NCI-H2171 (cell line): ENCODE measurements at regions not wholly inside any gene's neighbourhood (a gene's known extent, or its start where the extent isn't known, plus 50 kb on each side); places are given as distances from the start of the nearest gene placed in this dataset.

Source experiments
- DNase-seq: peaks from one replicate; lab custom pipeline; 2025; lab: John Stamatoyannopoulos, UW

DNA sequence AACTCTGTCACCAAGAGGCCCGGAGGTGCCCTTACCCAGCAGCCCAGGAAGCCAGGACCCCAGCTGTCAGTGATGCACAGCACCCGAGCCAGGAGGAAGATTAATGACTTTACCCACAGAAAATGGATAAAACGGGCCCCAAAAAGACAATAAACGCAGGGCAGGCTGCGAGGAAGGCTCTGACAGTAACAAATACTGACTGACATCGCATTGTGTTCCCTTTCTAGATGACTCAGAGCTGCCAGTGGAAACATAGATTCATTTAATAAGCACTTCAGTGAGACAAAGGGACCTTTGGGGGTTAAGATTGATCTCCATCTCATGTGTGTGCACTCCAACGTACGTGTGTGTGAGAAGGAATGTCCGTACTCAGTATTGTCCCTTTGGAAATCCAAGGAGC is 225.3 kb upstream of the PPP2R3A start:
- no peak for DNase-seq

DNA sequence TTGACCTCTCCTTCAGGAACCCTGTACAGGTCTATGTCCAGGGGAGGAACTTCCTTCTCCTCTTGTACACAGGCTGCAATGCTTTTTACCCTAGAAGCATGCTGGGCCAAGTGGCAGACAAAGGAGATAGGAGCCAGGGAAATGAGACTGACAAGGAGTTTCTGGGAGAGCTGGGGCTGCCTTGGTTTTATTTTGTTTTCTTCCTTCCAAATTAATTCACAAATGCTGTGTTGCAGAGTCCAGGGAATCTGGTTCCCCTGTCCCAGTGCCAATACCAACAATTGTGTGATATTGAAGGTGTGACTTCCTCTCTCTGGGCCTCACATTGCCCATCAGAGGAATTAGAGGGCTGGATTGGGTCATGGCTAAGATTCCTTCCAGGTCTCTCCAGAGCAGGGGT is 224.8 kb upstream of the PPP2R3A start:
- no peak for DNase-seq

DNA sequence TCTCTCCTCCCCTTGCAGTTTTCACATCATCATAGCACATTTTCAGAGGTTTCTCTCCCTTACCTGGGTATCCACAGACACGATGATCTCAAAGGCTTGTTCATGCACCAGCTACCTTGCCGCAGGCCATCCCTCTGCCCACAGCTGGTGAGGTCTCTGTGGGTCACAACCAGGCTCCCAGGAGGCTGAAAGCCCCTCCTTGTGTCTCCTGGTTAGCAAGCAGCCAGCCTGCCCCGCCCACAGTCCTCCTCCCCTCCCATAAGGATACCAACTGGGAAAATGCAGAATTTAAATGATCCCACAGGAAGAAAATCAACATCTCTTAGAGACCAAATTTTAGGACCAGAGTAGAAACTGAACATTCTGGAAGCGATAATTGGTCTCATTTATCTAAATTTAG is 213.5 kb upstream of the PPP2R3A start:
- no peak for DNase-seq

DNA sequence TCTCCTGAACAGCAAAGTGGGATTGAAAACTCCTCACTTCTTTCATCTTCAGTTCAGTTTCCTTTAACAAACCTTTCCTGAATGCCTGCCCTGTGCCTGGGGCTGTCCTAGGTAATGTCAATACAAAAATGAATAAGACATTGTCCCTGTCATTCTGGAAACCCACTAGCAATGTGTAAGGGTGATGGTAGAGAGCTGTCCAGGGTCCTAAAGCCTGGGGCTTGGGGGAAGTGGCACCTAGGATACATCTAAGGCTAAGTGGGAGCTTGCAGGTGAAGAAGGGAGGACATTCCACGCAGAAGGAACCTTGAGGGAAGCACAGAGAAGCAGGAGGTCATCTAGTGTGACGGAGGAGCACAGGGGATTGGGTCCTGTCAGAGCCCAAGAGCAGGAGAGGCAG is 212.7 kb upstream of the PPP2R3A start:
- DNase-seq: no peak

DNA sequence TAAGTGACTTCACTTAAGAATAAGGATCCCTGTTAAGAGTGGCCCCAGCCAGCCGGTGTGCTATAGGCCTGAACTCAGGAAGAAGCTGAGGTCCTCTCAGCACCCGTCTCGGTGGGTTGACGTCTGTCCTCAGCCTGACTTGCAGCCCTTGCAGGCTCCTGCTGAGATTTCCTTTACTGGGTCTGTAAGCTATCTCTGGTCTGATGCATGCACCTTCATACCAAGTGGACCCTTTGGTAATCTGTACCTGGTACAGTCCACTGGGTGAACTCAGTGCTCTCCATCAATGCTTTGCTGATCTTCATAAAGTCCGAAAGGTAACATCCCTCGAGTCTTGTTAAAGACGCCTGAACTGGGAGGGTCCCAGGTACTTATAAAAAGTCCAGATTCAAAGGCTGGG is 212.0 kb upstream of the PPP2R3A start:
- no peak for DNase-seq

DNA sequence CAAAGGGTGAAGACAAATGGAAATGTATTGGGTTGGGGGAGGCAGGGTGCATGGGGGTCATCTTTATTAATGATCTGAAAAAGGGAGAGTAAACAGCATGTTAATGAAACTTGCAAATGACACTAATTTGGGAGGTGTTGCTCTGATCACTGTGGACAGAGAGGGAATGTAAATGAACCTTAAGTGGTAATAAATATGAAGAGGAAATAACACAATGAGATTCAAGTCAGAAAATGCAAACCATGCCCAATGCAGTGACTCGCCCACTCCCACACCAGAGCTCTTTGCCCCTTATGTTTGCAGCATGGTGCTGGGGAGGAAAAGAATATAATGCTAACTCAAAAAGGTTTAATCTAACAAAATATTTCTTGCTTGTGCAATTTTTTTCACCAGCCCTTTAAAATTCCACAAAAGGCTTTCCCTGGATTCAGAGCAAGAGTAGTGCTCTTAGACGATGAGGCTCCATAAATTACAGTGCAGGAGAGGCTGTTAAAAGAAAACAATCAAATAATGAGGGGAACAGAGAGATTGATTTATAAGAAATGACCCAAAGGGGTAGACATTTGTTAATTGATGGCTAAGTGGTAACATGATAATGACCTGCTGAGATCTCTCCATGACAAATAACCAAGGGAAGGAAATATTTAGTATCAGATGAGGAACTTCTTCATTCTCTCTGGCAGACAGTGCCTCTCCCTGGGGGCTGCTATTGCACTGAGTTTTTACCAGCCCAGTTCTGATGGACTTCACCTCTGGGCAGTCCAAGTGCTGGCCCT is 210.0 kb upstream of the PPP2R3A start:
- DNase-seq: no peak

DNA sequence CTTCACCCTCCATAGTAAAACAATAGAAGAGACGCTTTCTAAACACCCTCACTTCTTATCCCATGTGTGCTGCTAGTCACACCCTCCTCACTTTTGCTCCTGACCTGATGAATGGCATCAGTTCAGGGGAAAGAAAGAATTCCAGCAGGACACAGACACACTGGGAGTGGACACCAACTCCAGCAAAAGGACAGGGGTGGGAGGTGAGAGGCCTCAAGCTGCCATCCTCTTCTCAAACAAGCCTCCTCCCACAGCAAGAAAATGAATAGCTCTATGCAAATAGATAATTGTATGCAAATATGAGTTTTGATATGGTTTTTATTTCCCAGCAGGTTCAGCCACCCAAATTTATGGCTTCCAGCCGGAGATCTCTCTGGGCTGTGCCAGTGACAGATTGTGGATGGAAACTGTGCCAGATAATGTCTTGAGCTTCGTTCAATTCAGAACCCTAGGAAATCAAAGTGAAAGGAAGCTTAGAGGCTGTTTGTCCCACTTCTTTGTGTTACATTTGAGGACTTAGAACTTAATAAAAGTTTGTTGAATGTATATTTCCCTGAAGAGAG is 209.3 kb upstream of the PPP2R3A start:
- no peak for DNase-seq

DNA sequence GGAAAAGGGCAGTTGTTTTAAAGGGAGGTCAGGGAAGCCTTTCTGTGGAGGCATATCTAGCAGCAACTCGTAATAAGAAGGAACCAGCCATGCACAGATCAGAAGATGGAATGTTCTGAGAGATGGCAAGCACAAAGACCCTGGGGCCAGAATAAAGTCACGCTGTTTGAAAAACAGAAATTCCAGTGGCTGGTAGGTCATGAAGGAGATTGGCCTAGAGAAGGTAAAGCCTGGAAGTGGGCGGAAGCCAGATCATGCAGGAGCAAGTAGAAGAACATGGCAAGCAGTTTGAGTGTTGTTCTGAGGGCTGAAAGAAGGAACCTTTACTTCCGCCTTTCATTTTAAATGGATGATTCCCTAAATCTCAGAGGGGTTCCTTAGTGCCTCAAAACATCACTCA is 208.1 kb upstream of the PPP2R3A start:
- DNase-seq: no peak

DNA sequence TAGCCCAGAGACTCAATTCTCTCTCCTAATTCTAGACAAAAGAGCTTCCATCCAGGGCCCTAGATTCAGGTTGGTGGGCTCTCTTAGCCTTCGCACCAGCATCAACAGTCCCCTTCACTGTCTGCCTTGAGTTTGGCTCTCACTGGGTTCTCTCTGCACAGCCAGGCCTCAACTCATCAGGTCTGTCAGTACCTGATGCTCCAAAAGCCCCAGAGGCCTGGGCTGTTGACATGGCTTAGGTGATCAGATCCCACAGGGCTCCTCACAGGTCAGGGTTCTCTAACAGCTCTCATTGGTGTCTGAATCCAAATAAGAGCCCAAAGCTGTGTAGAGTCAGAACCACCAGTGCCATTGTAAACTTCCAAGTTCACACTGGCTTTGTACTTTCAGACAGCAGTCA is 206.6 kb upstream of the PPP2R3A start:
- no peak for DNase-seq

DNA sequence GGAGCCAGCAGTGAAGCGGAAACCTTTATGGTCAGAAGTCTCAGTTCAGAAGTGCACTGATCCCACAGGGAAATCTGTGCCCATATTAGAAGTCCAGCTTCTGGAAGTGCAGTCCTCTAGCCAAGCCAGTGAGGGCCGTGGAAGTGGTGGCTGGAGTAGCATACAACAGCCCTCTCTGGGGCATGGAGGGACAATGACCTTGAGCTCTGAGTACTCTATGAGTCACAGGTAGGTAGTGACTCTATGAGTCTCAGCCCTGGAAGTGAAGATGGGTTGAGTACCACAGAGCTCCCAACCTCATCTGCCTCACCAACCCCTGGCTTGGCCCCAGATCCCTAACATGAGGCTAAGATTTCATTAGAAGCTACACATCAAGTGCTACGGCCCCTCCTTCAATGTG is 205.9 kb upstream of the PPP2R3A start:
- DNase-seq: no peak

DNA sequence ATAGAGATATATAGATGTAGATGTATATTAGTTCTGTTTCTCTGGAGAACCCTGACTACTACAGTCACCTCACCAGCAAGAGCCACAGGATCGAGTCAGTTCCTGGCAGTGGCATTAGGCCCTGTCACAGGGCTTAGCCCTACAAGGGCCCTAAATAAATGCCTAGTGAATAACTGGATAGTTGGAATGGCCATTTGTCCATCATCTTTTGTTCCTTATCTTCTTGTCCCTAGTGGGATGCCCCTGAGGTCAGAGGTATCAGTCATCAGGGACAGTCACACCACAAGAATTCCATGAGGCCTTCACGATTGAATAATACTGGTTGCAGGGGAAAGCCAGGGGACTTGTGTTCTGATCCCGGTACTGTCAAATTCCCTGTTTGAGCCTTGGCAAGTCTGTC is 204.9 kb upstream of the PPP2R3A start:
- no peak for DNase-seq

DNA sequence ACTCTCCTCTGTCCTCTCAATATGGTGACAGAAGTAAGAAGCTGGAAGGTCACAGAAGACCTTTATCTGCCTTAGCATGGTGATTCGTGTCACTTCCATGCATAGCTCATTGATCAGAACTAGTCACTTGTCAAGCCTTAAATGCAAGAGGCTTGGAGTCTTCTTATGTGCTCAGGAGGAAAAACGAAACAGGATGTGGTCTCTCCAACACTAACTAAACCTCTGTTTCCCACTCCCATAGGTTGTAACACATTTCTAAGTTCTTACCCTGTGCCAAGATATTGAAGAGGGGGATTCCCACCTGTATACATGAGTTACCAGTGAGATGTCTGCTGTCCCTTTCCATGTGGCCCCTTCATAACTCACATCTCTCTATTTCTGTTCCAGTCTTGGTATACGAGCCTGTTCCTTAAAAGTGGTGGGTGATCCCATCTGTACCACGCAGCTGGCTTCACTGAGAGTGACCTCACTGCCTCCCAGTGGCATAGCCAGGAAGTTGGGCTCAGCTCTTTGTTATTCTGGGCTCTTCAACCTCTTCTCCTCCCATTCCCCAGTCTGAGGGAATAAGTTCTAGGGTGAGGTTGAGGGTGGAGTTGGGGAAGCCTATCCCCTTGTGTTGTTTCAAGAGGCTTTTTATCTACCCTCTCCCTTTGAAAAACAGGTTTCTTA is 203.2 kb upstream of the PPP2R3A start:
- no peak for DNase-seq

DNA sequence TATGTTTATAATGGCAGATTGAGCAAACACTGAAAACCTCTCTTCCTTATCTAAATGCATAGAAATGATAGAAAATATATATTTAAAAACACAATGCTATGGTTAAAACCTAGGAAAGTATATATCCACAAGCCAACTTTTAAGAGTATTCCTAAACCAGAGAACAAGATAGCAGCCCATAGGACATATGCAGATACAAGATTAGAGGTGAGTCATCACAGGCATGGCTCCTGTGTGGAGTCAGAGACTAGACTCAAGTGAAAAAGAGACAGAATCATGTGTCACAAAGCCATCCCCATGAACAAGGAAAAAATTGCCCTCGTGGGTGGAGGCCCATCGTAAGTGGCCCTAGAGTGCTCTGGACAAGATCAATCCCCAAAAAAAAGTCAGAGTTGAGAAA is 199.4 kb upstream of the PPP2R3A start:
- no peak for DNase-seq

DNA sequence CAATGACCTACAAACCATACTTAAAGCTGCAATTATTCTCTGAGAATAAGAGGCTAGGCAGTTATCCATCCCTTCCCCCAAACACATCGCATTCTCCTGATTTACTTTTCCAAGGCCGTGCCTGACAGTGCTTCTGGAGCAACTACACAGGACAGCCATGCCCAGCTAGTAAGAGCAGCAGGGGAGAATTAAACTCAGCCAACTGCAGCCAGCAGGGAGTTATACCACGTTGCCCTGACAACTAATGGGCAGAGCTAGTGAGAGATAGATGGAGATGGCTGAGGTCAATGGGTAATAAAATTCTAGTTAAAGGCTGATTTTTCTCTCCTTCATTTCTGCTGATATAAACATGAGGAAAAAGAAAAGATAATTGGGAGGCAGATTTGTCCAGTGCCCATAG is 193.8 kb upstream of the PPP2R3A start:
- DNase-seq: no peak

DNA sequence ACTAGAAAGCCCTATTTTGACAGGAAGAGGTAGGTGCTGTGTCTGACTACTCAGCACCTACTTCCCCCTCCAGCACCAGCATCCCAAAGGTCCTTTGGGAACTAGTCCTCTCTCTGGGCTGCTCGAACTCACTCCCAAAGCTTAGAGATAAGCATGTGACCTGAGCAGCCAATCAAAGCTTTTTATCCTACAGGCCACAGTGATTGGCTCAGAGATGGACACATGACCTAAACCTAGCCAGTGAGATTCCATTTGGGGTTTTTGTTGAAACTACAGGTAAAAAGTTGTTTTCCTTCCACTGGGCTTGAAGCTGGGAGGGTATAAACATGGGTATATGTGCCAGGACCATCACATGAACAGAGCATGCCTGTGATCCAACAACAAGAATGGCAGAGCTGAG is 186.5 kb upstream of the PPP2R3A start:
- no peak for DNase-seq

DNA sequence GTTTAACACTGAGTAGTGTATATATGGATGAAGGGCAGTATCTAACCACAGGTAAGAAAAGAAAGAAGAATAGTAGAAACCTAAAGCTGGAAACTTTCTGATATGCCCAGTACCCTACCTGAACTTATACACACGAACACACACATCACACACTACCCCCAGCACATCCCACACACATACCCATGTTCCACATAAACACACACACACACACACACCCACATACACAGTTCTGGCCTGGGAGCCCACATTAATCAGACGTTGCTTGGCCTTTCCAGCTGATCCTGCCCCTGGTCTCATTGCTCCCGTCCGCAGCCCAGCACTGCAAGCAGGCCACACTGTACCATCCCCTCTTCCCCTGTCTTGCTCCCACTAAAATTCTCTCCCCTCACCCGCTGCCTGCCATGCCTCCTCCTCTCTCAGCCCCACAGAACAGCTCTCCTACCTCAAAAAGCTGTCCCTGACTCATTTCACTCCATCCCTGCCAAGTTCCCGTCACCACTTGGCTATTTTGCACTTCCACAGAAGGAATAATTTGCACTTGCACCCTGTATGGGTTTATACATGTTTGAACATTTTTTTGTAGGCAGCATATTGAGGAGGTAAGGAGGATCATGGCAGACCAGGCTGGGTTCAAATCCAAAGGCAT is 185.8 kb upstream of the PPP2R3A start:
- DNase-seq: no peak

DNA sequence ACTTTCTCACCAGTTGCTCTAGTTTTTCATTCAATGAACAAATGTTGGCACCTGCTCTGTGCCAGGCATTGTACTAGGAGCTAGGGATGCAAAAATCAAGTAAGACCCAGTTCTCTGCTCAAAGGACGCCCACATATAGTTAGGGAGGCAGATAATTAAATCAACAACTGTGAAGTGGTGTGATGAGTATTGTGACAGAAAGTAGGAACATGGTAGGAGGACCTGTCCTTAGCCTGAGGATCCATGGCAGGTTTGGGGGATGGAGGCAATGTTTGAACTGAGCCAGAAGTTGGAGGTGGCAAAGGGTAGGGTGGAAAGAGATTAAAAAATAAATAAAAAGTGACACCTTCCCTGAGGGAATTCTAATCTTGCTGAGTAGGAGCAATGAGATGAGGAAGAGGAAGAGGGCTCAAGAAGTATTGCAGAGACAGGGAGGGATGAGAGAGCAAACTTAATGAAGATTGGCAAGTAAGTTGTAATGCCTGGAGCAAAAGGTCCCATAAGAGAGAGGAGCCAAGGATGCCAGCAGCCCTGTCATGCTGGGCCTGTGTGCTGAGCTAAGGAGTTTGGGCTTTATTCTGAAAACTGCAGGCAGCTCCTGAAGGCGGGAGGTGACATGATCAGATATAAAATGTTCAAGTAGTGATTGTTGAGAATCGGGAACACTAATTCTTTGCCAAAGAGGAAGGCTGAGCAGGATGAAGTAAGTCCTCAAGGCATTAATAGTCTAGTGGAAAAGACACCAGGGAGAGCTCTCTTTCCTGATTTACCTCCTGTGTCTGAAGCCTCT is 184.3 kb upstream of the PPP2R3A start:
- no peak for DNase-seq

DNA sequence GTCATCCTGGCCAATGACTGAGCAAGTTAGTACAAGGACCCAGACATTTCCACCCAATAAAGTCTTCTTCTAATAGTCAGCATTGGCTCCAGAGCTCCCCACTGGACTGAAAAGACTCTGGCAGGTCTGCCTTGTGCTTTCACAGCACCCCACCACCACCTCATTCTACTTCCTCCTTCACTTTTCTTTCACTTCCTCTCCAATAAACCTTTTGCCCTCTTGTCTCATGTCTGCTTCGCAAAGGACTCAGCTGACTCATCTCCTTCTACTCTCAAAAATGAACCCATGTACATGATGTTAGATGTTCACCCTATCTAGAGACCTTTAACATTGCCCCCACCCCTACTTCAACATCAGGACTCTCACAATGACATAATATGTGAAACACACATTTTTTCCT is 181.0 kb upstream of the PPP2R3A start:
- DNase-seq: no peak

DNA sequence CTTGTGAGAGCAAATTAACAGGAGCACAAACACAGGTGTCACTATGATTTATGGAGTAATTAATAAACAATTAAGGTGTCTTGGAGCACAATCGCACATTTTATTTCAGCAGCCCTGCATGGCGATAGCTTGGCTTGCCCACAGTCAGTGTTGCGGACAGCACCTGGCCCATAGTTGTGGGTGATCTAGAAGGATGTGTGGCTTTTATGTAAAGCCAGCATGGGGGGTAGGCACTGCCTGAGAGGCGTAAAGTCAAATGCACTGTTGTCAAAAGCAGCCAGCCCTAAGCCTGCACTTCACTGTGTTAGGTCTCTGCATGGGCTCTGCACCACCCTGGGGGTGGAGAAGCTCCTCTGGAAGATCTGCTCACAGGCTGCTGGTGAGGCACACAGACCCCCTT is 177.4 kb upstream of the PPP2R3A start:
- no peak for DNase-seq

DNA sequence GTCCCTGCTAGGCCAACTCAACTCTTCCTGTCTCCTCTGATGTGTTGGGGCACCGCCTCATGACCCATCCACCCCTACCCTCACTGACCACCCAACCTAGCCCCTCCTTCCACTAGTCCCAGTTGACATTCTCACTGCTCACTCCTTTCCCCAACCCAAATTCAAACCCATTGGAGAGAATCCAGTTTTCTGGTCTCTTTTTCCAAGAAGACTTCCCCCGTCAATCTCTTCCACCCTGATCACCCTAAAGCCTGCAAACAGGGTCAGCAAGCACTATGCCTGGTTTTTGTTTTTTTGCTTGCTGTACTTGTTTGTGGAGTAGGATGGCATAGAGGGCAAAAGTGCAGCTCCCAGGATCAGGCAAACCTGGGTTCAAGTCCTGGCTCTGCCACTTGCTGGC is 176.6 kb upstream of the PPP2R3A start:
- DNase-seq: no peak

DNA sequence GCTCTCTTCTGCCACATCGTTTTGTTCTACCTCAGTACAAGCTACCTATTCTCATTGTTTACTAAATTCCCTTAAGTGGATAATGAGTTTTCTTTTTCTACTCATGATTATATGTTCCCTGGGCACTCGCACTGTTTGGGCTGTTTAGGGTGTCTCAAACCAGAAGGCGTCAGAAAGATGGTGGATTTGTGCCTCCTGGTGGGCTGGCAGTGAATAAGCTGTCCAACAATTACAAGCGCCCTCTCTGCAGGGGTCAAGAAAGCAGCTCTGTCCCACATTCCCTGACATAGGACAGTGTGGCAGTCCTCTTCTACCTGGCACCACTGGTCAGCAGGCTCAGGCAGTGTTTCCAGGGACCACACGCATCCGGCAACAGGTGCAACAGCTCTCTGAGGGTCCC is 173.4 kb upstream of the PPP2R3A start:
- DNase-seq: no peak

DNA sequence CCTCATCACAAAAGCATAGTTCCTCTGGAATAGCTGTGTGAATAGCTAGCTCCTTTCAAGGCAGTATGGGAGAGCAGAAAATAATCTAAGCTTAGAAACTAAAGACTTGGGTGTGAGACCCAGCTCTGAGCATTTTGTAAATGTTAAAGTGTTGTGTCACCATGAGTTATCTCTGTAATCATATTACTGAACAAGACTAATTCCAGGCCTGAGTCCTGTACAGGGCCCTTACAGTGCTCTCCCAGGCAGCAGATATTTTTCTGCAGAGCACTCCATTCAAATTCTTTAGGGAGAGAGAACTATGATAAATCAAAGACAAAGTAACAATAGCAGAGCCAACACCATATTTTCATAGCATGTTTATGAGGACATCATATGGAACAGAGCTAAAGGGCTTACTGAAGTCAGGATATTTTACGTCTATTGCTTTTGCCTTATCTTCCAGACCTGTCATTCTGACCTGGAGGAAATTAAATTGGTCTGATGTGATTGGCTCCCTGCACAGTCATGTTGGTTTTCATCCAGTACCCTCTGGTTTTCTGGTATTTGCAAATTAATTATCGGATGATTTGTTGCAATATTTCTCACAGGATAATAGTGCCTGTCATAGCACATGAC is 172.6 kb upstream of the PPP2R3A start:
- no peak for DNase-seq
